NCI-H69 (cell line): ENCODE measurements at regions not wholly inside any gene's neighbourhood (a gene's known extent, or its start where the extent isn't known, plus 50 kb on each side); places are given as distances from the start of the nearest gene placed in this dataset.

Experiments used
- DNase-seq: peaks from one replicate; lab custom pipeline; 2025; lab: John Stamatoyannopoulos, UW

DNA sequence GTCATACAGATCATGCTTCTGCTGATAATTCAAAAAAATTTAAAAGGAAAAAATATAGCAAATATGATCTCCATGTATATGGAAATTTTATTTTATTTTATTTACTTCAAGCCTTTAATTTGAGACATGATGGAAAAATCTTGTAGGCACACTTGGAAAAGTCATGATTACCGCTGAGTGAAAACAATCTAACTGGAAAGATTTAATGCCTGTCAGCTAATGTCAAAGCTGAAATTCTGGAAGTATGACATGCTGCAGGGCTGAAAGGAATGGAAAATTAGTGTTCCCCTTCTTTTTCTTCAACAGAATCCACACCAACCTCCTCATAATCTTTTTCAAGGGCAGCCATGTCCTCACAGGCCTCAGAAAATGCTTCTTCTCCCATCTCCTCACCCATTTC, 58.2 kb downstream of the RPRM start:
- no peak for DNase-seq

DNA sequence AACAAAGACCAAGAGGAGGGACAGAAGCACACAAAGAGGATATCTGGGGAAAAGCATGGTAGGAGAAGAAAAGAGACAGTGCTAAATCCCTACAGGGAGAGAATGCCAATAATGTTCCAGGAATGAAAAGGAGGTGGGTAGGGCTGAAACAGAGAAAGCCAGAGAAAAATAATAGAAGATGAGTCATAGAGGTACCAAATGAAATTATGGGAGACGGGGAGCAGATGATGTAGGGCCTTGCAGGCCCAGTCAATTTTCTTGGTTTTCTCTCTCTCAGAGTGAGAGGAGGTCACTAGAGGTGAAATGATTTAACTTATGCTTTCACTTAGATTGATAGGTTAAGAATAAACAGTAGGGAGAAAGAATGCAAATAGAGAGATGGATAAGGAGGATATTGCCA, 61.5 kb downstream of the RPRM start:
- DNase-seq: no peak

DNA sequence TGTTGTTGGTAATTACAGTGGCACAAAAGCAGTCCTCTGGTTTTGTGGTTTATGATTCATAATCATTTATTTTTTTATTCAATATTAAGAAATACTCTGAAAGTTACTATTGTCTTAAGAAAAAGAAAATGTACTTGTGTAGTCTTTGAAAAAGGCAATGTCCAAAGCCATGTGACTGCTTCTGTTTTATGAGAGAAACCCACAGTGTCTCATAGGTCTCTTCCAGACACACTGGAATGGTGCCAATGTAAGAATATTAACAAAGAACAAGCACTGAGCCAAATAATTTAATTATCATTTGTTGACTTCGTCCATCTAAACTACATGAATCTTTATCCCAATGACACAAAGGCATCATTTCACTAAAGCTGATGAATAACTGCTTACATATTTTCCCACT, 62.5 kb downstream of the RPRM start:
- peak; percentile 38 for DNase-seq

DNA sequence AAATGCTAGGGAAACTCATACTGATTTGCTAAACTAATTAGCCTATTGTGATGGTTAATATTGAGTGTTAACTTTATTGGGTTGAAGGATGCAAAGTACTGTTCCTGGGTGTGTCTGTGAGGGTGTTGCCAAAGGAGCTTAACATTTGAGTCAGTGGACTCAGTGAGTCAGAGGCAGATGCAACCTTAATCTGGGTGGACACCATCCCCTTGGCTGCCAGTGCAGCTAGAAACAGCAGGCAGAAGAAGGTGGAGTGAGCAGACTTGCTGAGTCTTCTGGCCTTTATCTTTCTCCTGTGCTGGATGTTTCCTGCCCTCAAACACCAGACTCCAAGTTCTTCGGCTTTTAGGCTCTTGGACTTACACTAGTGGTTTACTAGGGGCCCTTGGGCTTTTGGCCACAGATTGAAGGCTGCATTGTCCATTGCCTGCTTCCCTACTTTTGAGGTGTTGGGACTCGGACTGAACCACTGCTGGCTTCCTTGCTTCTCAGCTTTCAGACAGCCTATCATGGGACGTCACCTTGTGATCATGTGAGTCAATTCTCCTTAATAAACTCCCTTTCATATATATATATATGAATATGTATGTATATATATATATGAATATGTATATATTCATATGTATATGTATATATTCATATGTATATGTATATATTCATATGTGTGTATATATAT, 69.7 kb downstream of the RPRM start:
- DNase-seq: no peak

DNA sequence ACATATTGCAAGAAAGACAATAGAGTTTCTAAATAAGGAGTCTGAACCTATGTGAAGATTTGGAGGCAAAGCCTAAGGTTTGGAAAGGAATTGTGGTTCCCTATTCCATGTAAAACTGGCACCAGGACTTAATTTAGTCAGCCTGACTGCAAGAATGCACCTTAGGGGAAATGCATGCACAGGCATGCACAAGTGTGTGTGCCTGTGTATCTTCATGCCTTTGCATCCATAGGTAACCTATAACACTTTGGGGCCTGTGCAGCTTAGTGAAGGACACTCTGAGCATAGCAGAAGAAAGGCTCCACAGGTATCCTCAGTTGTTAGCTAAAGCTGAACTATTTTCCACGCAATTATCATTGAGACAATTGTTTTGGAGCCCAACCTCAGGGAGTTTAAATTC, 73.4 kb downstream of the RPRM start:
- peak; percentile 6 for DNase-seq

DNA sequence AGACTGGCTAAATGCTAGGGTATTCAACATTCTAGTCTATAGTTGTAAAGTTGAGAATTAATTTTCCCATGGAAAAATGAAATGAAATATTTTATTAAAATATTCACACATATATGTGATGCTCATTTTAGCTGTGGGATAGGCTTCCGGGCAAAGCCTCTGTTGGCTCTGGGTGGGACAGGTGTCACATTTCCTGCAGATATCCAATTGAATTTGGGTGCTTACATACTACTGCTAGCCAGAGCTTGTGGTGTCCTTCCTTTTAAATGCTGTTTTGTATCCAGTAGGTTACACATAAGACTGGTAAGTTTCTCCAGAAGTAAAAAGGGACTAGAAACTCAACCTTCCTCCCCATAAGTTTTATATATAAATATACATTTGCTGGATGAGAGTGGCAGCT, 73.8 kb downstream of the RPRM start:
- DNase-seq: peak; percentile 41

DNA sequence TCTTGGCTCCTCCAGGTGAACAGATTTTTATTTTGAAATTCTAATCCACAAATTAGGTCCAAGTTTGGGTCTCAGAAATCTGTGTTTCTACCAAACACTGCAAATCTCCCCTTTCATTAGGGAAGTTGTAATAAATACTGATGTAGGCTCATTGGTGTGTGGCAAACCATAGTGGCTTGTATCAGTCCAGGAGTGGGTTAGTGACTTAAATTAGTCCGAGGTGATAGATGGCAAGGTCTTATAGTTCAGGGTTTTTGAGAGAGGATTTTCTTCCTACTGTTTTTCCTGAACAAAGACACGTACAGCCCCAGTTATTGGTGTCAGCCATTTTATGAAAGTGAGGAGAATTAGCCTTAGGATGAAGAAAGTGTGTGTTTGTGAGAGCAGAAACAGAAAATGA, 74.6 kb downstream of the RPRM start:
- peak; percentile 27 for DNase-seq

DNA sequence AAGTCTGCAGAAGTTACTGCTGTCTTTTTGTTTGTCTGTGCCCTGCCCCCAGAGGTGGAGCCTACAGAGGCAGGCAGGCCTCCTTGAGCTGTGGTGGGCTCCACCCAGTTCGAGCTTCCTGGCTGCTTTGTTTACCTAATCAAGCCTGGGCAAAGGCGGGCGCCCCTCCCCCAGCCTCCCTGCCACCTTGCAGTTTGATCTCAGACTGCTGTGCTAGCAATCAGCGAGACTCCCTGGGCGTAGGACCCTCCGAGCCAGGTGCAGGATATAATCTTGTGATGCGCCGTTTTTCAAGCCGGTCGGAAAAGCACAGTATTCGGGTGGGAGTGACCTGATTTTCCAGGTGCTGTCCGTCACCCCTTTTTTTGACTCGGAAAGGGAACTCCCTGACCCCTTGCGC, 75.2 kb downstream of the RPRM start:
- DNase-seq: peak; percentile 66

DNA sequence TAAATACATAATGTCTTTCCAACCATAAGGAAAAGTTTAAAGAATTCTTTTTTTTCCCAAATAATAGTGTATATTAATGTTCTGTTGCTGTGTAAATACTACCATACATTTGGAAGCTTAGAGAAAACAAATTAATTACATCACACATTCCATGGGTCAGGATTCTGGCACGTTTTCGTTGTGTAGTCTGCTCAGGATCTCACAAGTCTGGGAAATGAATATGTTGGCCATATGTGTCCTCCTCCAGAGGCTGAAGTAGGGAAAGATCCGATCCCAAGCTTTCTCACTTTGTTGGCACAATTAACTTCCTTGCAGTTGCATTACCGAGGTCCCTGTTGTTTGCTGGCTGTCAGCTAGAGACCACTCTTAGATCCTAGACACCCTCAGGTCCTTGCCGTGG, 83.9 kb downstream of the RPRM start:
- no peak for DNase-seq

DNA sequence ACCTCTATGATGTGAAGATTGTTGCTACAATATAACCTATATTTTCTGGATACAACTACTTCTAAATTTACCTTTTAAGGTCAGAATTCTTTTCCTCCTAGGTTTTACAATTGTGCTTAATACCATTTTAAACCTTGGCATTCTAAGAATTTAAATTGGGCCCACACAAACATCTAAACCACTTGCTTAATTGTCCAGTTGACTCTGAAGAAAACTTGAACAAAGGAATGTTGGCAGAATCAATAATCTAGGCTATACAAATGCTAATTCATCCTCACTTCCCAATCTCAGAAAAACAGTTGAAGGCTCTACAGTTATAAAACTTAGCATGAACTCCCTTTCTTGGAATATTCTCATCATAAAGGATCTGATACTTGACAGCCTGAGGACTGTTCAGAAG, 84.3 kb downstream of the RPRM start:
- no peak for DNase-seq

DNA sequence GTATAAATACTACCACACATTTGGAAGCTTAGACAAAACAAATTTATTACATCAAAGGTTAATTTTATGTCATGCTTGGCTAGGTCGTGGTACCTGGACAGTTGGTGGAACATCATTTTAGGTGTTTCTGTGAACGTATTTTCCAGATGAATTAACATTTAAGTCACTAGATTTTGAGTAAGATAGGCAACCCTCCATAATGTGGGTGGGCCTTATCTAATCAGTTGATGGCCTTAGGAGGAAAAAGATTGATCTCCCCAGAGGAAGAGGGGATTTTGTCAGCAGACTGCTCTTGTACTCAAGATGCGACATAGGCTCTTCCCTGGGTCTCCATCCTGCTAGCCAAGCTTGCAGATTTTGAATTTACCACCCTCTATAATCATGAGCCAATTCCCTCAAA, 85.0 kb downstream of the RPRM start:
- DNase-seq: no peak

DNA sequence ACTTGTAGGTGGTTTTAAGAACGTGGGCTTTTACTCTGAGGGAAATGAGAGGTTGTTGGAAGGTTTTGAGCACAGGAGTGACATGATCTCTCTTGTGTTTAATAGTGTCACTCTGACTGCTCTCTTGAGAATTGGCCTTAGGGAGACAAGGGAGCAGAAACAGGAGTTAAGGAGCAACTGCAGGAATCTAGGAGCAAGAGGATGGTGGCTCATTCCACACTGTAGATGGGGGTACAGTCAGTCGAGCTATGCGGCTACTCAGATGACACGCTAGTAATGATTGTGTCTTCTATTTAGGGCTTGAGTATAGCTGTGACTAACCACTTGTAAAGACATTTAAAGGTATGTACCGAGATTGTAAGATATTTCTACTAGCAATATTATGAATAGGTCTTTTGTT, 87.4 kb downstream of the RPRM start:
- no peak for DNase-seq

DNA sequence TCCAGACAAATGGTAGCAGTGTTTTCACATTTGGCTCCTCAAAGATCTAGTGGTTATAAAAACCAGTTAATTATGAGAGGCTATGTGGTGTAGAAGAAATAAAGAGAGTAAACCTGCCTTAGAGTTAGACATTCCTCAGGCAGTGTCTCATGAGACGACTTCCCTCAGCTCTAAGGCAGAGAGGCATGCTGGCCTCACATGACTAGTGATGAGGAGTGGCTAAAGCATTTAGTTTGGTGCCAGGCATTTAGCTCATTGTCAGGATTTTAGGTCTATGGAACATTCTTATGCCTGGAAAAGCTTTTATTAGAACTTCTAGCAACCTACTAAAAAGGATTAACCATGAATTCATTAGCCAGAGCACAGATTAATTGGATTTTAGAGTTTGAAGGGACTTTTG, 90.3 kb downstream of the RPRM start:
- peak; percentile 30 for DNase-seq

DNA sequence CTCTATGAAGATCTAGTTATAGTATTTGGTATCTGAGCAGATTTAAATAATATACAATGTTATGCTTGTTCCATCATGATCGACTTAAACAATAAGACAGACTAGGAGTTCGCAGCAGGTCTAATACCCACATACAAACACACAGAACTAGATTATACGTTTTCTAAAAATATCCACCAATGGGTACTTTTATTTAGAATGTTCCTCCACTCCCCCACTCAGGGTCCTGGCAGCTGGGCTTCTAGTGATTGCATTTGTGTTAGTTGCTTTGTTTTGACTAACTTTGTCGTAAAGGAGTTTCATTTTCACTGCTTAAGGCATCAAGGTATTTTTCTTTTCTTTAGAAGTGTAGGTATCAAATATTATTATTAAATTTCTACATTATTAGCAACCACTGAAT, 91.4 kb downstream of the RPRM start:
- no peak for DNase-seq

DNA sequence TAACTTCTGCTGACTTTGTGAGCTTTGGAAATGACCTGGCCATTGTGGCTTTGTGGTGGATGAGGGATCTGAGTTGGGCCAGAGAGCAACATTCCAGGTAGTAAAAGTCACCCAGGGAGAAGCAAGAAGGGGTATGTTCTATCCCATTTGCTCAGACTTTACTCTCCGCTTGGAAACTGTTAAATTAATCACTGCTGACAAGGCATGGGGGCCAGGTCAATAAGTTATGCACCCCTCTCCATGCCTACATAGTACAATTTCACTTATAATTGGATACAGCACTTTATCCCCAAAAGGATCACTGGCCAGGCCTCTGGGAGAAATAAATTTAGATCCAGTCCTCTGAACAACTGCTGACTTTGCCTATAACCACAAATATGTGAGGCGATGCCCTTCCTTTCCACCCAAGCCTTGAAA, 92.1 kb downstream of the RPRM start:
- DNase-seq: no peak

DNA sequence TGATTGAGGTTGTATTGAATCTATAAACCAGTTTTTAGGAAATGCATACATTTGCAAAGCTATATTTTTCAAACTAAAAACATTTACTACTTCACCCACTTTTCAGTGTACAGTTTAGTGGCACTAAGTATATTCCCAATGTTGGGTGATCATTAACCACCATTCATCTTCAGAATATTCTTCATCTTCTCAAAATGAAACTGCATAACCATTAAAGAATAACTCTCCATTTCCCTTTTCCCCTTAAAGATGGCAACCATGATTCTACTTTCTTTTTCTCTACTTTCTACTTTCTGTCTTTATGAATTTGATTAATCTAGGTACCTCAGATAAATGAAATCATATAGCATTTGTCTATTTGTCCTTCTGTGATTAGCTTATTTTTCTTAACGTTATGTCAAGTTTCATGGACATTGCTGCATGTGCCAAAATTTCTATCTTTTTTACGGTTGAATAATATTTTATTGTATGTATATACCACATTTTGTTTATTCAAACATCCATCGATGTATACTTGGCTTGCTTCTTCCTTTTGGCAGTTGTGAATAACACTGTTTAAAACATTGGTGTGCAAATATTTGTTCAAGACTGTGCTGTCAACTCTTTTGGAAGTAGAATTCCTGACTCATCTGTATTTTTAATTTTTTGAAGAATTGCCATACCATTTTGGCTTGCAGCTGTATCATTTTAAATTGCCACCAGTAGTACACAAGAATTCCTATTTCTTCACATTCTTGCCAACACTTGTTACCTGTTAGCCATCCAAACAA, 104.9 kb downstream of the RPRM start:
- no peak for DNase-seq

DNA sequence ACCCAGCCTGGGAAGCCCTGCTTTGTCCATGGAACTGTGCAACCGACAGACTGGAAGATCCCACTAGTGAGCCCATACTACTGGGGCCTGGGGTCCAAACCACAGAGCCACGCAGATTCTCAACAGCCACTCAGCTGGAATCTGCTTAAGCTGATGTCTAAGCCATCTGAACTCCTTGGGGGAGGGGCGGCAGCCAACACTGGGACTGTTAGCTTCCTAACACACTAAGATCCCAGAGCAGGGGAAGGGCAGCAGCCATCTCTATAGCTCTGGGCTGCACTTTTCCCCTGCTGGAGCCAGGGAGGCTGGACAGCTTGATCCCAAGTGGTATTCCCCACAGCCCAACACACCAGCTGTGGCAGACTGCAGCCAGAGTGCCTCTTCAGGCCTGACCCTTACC, 118.3 kb downstream of the RPRM start:
- DNase-seq: no peak

DNA sequence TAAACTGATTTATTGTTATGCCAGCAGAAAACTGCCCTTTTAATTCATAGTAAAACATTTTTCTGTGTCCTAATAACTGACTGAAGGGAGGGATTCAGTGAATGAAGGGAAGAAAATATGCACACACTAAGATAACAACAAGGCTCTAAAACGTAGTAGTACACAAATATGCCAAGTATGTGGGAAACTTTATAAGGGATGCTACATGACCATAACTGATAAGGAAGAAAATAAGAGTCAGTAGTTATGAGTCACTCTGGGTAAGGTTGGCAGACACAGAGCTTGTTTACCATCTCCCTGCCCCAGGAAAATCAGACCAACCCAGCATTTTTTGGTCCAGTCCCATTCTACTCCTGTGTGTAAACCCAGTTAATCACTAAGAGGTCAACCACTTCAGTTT, 124.2 kb downstream of the RPRM start:
- no peak for DNase-seq

DNA sequence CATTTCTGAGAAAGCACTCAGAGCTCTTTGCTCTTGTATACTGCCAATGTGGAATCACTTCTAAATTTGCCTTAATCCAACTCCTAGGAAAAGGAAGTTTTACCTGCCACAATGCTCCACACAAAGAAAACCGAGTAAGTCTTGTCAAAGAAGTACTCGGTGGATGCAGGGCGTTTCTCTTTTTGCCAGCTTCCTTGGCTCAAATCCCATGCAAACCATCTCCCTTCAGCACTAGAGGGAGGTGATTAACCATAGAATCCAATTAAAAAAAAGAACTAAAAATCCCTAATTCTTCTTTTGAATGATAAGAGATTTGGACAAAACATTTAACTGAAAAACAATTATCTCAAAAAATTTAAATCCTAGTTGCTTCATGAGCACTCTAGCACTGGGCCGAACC, 129.0 kb downstream of the RPRM start:
- DNase-seq: no peak

DNA sequence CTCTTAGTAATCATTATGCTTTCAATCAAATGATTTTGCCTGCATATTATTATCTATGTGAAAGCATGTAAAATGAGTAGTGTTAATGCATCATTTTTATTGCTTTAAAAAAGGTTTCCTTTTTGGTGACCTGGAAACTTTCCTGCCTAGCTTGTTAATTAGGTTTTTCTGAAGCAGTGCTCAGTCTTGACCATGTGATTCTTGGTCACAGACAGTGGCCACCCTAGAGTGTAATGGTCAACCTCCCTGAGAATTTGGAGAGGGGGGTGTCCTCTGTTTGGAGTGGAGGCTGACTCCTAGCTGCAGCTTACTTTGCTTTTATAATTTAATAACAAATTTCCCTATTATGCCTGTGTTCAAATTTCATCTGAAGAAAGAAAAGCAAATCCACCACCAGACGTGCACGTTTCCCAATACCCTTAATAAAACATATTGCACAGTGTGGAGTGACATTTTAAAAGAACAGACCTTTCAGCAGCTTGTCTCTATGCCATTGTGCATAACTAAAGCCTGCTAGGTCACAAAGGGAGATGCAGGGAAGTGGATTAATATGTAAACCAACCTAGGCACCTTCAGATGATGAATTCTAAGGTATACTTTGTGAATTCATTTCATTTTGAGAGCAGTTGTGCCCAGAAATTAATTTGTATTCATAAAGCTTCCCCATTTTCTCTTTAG, 130.6 kb downstream of the RPRM start:
- no peak for DNase-seq

DNA sequence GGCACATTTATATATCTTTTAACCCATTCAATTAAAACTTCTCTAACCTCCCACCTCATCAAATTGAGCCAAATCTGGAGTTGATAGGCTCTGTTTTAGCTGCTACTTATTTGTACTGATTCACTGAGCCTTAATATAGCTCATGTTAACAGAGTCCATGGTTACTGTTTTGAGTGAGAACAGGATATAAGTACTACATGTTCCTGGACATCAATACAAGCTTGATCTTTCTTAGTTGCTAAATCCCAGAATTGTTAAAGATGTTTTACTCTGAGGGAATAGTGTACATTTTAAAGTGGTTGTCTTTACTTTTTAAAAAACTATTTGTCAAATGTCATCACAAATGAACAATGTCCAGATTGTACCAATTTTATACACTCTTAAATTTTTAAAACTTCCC, 157.7 kb downstream of the RPRM start:
- DNase-seq: no peak

DNA sequence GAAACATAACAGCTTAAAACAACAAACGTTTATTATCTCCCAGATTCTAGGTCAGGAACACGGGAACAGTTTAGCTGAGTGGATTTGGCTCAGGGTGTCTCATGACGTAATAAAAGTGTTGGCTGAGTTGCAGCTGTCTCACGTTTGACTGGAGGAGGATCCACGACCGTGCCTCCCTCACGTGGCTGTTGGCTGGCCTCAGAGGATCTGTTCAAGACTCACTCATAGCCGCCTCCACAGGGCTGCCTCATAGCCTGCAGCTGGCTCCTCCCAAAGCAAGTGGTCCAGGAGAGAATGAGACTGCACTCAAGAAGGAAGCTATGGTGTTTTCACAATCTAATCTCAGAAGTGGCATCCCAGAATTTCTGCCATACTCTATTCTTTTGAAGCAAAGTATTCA, 167.1 kb downstream of the RPRM start:
- DNase-seq: peak; percentile 9

DNA sequence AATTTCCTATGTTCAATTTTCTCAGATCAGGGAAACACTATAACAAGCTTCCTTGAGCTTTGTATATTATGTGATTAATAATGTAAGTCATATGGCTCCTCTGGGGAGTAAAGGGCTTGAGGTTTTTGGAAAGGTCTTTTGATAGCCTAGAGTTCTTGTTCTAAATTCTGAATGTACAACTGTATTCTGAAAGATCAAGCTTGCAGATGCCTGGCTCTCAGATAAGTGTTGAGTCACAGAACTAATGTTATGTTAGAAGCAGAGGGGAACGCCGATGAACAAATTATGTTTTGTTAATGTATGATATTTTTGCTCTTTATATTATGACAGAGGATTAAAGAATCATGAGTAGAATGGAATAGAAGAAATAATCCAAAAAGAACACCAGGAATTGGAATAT, 170.1 kb downstream of the RPRM start:
- DNase-seq: no peak
